Nephron (organoid): ENCODE measurements at regions not wholly inside any gene's neighbourhood (a gene's known extent, or its start where the extent isn't known, plus 50 kb on each side); places are given as distances from the start of the nearest gene placed in this dataset.

Experiments used
- H3K27ac Mint-ChIP-seq, 3 experiments: 2 replicates each; pipeline ENCODE4 v1.8.0; 2020; ENCODE audit warnings: mixed read lengths in 3 of 3, mild to moderate bottlenecking in 2 of 3, moderate library complexity in 1 of 3
- H3K27me3 Mint-ChIP-seq: 2 replicates; pipeline ENCODE4 v1.8.0; 2021; ENCODE audit warnings: low read depth, mild to moderate bottlenecking, moderate library complexity, mixed read lengths
- H3K36me3 Mint-ChIP-seq: 2 replicates; pipeline ENCODE4 v1.8.0; 2020; ENCODE audit warnings: low read depth, mixed read lengths
- H3K4me1 Mint-ChIP-seq: 2 replicates; pipeline ENCODE4 v1.8.0; 2020; ENCODE audit warnings: mixed read lengths
- H3K4me3 Mint-ChIP-seq, 3 experiments: 2 replicates each; pipeline ENCODE4 v1.8.0; 2020; ENCODE audit warnings: mild to moderate bottlenecking in 3 of 3, mixed read lengths in 3 of 3, moderate library complexity in 2 of 3
- H3K9me3 Mint-ChIP-seq: 2 replicates; pipeline ENCODE4 v1.8.0; 2020; ENCODE audit warnings: mixed read lengths
- TF ChIP-seq, protein P1 (sequence below), 3 experiments: fragments of 200-600 bp; sonication (generic); IDR thresholded peaks; one replicate each; pipeline ENCODE4 v1.5.0; 2021; ENCODE audit warnings: antibody characterized with exemption in 3 of 3; ENCODE audit not compliant: unreplicated experiment in 3 of 3

- H3K9me3 Mint-ChIP-seq = peaks cover 3% of the 10 kb centered on the region
- TF ChIP-seq, protein P1, sequence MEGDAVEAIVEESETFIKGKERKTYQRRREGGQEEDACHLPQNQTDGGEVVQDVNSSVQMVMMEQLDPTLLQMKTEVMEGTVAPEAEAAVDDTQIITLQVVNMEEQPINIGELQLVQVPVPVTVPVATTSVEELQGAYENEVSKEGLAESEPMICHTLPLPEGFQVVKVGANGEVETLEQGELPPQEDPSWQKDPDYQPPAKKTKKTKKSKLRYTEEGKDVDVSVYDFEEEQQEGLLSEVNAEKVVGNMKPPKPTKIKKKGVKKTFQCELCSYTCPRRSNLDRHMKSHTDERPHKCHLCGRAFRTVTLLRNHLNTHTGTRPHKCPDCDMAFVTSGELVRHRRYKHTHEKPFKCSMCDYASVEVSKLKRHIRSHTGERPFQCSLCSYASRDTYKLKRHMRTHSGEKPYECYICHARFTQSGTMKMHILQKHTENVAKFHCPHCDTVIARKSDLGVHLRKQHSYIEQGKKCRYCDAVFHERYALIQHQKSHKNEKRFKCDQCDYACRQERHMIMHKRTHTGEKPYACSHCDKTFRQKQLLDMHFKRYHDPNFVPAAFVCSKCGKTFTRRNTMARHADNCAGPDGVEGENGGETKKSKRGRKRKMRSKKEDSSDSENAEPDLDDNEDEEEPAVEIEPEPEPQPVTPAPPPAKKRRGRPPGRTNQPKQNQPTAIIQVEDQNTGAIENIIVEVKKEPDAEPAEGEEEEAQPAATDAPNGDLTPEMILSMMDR (IDR thresholded peaks at IDR 0.05; ENCODE audit: unreplicated experiment in 3 of 3) = no peak
- H3K4me1 Mint-ChIP-seq = peaks cover 27% of the 10 kb centered on the region
- H3K27ac Mint-ChIP-seq = peak overlapping the region in 2 of 3 experiments; percentile 25 to 62
- no peak overlapping the region for H3K4me3 Mint-ChIP-seq
- peaks cover 50% of the 10 kb centered on the region for H3K27me3 Mint-ChIP-seq
- peaks cover 4% of the 10 kb centered on the region for H3K36me3 Mint-ChIP-seq
These were observed 56.7 kb upstream of the ELN start for GRCh38 chr7:73971322-73971703.

- peaks cover 54% of the 10 kb centered on the region for H3K27me3 Mint-ChIP-seq
- H3K4me1 Mint-ChIP-seq = peaks cover 32% of the 10 kb centered on the region
- no peak overlapping the region for H3K4me3 Mint-ChIP-seq
- H3K27ac Mint-ChIP-seq = peak overlapping the region in 2 of 3 experiments; percentile 25 to 62
- H3K9me3 Mint-ChIP-seq = peaks cover 3% of the 10 kb centered on the region
- H3K36me3 Mint-ChIP-seq = peaks cover 4% of the 10 kb centered on the region
- TF ChIP-seq, protein P1 (IDR thresholded peaks at IDR 0.05; ENCODE audit: unreplicated experiment in 3 of 3) = peak in 1 of 3 experiments; percentile 24
These were observed 56.1 kb upstream of the ELN start for GRCh38 chr7:73971704-73972341.

DNA sequence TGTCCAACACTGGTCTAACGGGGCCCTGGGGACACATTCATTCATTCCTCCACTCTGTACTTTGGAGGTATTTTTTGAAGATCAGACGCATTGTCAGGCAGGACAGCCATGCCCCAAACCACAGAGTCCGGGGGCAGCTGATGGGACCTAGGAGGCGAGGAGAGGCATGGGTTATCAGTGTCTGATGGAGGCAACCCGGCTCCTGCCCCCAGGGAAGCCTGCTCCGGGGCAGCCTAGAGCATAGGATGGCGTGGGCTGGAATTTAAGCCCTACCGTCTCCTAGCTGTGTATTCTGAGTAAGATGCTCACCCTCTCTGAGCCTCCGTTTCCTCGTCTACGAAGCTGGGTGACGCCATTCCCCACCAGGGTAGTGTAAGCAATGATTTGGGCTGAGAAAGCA lies 55.4 kb upstream of the ELN start:
- TF ChIP-seq, protein P1 (IDR thresholded peaks at IDR 0.05; ENCODE audit: unreplicated experiment in 3 of 3) = no peak
- peaks cover 2% of the 10 kb centered on the region for H3K9me3 Mint-ChIP-seq
- H3K4me3 Mint-ChIP-seq = no peak overlapping the region

GRCh38 chr7:73973091-73973490 lies 54.9 kb upstream of the ELN start:
- Mint-ChIP-seq H3K27ac (no peak overlapping the region), H3K27me3 (peaks cover 62% of the 10 kb centered on the region), H3K36me3 (no peaks in the 10 kb centered on the region), H3K4me3 (no peak overlapping the region), H3K9me3 (no peaks in the 10 kb centered on the region), H3K4me1 (peaks cover 43% of the 10 kb centered on the region)
- TF ChIP-seq, protein P1 (IDR thresholded peaks at IDR 0.05; ENCODE audit: unreplicated experiment in 3 of 3) = no peak

More for the DNA sequence above, 55.4 kb upstream of the ELN start:
- peaks cover 58% of the 10 kb centered on the region for H3K27me3 Mint-ChIP-seq
- peaks cover 38% of the 10 kb centered on the region for H3K4me1 Mint-ChIP-seq
- no peak overlapping the region for H3K27ac Mint-ChIP-seq
- peaks cover 3% of the 10 kb centered on the region for H3K36me3 Mint-ChIP-seq

DNA sequence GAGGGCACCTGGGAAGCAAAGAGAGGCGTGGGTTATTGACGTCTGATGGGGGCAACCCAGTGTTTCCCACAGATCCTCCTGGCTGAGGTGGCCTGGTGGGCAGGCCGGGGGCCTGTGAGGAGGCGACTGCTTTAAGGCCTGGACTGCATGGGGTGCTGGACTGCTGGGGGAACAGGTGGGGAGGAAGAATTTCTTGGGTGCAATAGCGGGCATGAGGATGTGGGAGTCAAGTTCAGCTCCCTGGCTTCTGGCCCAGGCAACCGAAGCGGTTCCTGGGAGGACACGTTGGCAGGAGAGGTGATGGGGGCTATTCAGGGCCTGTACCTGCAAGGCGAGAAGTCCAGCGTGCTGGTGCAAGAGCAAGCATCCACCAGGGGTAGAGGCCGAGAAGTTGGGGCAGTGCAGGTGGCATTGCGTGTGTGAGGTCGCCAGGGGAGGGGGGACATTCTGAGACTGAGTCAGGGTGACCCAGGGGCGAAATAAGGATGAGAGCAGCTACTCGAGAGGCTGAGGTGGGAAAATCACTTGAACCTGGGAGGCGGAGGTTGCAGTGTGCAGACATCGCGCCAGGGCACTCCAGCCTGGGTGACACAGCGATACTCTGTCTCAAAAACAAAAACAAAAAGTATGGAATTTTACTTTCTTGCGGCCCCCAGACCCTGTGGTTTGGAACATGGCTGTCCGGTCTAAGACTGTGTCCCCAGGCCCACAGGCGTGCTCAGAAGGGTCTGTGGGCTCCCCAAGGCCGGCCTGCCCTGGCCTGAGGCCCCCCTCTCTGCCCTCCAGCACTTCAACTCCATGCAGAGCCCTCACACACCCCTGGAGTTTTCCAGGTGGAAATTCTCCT lies 53.6 kb upstream of the ELN start:
- Mint-ChIP-seq H3K27ac (peak overlapping the region in 2 of 3 experiments; percentile 89 to 93), H3K4me3 (peak overlapping the region in 1 of 3 experiments; percentile 27), H3K27me3 (peaks cover 67% of the 10 kb centered on the region), H3K9me3 (no peaks in the 10 kb centered on the region), H3K36me3 (no peaks in the 10 kb centered on the region), H3K4me1 (peaks cover 54% of the 10 kb centered on the region)
- TF ChIP-seq, protein P1 (IDR thresholded peaks at IDR 0.05; ENCODE audit: unreplicated experiment in 3 of 3) = no peak
